ENCODE measurements at regions not wholly inside any gene's neighbourhood (a gene's known extent, or its start where the extent isn't known, plus 50 kb on each side); places are given as distances from the start of the nearest gene placed in this dataset.

DNA sequence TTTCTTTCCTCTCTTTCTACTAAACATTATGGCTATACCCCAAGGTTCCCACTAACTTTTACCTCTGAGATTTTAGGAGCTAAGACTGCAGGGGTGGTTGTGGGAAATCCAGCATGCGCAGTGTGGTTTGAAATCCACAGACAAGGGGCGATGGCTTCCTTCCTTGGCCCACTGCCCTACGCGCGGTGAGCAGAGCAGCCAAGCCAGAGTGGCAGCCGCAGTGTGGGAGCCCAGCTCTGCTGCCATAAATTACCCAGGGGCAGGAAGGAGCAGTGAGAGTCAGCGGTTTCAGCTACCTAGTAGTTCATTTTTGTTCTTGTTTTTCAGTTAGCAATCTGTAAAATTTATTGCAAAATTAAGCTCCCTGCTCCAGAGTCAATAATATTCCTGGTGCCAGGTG, 101.4 kb downstream of the BMP2 start:
- no peak overlapping the region for H3K27ac ChIP-seq (ENCODE audit: low read depth)
- H4K20me1 ChIP-seq (replicated peaks; ENCODE audit: insufficient read depth): no peaks in the 10 kb centered on the region
- no peaks in the 10 kb centered on the region for H3K9me3 Mint-ChIP-seq
- no peak overlapping the region for H3K4me3 ChIP-seq
- H3K4me1 Mint-ChIP-seq: 0 out of 3 replicates have a peak, but pooled peaks cover 3% of the 10 kb centered on the region
- H2AFZ ChIP-seq: no peak overlapping the region
- 0 out of 2 replicates have a peak, but pooled peaks cover 4% of the 10 kb centered on the region for H3K9me2 ChIP-seq (ENCODE audit: insufficient read depth)
- H3K4me1 ChIP-seq (ENCODE audit: insufficient read depth): no peaks in the 10 kb centered on the region
- H3K79me2 ChIP-seq (replicated peaks; ENCODE audit: insufficient read depth): no peaks in the 10 kb centered on the region
- H3K27ac Mint-ChIP-seq: no peak overlapping the region
- ATAC-seq: no peak
- TF ChIP-seq, protein P1, sequence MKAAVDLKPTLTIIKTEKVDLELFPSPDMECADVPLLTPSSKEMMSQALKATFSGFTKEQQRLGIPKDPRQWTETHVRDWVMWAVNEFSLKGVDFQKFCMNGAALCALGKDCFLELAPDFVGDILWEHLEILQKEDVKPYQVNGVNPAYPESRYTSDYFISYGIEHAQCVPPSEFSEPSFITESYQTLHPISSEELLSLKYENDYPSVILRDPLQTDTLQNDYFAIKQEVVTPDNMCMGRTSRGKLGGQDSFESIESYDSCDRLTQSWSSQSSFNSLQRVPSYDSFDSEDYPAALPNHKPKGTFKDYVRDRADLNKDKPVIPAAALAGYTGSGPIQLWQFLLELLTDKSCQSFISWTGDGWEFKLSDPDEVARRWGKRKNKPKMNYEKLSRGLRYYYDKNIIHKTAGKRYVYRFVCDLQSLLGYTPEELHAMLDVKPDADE (IDR thresholded peaks at IDR 0.05): no peak
- TF ChIP-seq ZNF331 (CRISPR knock-in tag; IDR thresholded peaks at IDR 0.05; ENCODE audit: low read depth): no peak
- TF ChIP-seq, protein P2, sequence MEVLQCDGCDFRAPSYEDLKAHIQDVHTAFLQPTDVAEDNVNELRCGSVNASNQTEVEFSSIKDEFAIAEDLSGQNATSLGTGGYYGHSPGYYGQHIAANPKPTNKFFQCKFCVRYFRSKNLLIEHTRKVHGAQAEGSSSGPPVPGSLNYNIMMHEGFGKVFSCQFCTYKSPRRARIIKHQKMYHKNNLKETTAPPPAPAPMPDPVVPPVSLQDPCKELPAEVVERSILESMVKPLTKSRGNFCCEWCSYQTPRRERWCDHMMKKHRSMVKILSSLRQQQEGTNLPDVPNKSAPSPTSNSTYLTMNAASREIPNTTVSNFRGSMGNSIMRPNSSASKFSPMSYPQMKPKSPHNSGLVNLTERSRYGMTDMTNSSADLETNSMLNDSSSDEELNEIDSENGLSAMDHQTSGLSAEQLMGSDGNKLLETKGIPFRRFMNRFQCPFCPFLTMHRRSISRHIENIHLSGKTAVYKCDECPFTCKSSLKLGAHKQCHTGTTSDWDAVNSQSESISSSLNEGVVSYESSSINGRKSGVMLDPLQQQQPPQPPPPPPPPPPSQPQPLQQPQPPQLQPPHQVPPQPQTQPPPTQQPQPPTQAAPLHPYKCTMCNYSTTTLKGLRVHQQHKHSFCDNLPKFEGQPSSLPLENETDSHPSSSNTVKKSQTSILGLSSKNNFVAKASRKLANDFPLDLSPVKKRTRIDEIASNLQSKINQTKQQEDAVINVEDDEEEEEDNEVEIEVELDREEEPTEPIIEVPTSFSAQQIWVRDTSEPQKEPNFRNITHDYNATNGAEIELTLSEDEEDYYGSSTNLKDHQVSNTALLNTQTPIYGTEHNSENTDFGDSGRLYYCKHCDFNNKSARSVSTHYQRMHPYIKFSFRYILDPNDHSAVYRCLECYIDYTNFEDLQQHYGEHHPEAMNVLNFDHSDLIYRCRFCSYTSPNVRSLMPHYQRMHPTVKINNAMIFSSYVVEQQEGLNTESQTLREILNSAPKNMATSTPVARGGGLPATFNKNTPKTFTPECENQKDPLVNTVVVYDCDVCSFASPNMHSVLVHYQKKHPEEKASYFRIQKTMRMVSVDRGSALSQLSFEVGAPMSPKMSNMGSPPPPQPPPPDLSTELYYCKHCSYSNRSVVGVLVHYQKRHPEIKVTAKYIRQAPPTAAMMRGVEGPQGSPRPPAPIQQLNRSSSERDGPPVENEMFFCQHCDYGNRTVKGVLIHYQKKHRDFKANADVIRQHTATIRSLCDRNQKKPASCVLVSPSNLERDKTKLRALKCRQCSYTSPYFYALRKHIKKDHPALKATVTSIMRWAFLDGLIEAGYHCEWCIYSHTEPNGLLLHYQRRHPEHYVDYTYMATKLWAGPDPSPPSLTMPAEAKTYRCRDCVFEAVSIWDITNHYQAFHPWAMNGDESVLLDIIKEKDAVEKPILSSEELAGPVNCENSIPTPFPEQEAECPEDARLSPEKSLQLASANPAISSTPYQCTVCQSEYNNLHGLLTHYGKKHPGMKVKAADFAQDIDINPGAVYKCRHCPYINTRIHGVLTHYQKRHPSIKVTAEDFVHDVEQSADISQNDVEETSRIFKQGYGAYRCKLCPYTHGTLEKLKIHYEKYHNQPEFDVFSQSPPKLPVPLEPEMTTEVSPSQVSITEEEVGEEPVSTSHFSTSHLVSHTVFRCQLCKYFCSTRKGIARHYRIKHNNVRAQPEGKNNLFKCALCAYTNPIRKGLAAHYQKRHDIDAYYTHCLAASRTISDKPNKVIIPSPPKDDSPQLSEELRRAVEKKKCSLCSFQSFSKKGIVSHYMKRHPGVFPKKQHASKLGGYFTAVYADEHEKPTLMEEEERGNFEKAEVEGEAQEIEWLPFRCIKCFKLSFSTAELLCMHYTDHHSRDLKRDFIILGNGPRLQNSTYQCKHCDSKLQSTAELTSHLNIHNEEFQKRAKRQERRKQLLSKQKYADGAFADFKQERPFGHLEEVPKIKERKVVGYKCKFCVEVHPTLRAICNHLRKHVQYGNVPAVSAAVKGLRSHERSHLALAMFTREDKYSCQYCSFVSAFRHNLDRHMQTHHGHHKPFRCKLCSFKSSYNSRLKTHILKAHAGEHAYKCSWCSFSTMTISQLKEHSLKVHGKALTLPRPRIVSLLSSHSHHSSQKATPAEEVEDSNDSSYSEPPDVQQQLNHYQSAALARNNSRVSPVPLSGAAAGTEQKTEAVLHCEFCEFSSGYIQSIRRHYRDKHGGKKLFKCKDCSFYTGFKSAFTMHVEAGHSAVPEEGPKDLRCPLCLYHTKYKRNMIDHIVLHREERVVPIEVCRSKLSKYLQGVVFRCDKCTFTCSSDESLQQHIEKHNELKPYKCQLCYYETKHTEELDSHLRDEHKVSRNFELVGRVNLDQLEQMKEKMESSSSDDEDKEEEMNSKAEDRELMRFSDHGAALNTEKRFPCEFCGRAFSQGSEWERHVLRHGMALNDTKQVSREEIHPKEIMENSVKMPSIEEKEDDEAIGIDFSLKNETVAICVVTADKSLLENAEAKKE (CRISPR knock-in tag; IDR thresholded peaks at IDR 0.05): no peak
- no peak for TF ChIP-seq NANOG (IDR thresholded peaks at IDR 0.05; ENCODE audit: borderline replicate concordance)
- no peak for TF ChIP-seq JUNB (IDR thresholded peaks at IDR 0.05; ENCODE audit: unreplicated experiment)
- no peak for TF ChIP-seq CREB1 (CRISPR knock-in tag; IDR thresholded peaks at IDR 0.05; ENCODE audit: low read depth)
- no peak for TF ChIP-seq EZH2phosphoT487 (IDR thresholded peaks at IDR 0.05; ENCODE audit: unreplicated experiment)
- H3K27me3 ChIP-seq (ENCODE audit: insufficient read depth): no peaks in the 10 kb centered on the region
- no peak for DNase-seq (ENCODE audit: low spot score)
- H3K36me3 ChIP-seq (ENCODE audit: insufficient read depth): no peaks in the 10 kb centered on the region
- no peak overlapping the region for H3K4me2 ChIP-seq
- no peak overlapping the region for H3K4me3 Mint-ChIP-seq
- no peaks in the 10 kb centered on the region for H3F3A ChIP-seq (replicated peaks; ENCODE audit: low read depth)
- peaks cover 3% of the 10 kb centered on the region for H3K27me3 Mint-ChIP-seq (ENCODE audit: insufficient read depth, low read depth, poor library complexity)
- no peaks in the 10 kb centered on the region for H3K36me3 Mint-ChIP-seq (ENCODE audit: low read depth)

All from GM23338 (cell line).